OCI-LY3 (cell line): ENCODE measurements at regions not wholly inside any gene's neighbourhood (a gene's known extent, or its start where the extent isn't known, plus 50 kb on each side); places are given as distances from the start of the nearest gene placed in this dataset.

ENCODE experiments used
- CTCF ChIP-seq: fragments of 200-600, 300-600 bp; sonication (generic); IDR thresholded peaks from 2 replicates; pipeline ENCODE4 v1.5.1; 2014; ENCODE audit warnings: antibody characterized with exemption, low read length, low read depth
- EZH2phosphoT487 ChIP-seq: fragments of 200-600 bp; shearing (Covaris generic); IDR thresholded peaks from 2 replicates; pipeline ENCODE4 v1.6.1; 2018; ENCODE audit warnings: antibody characterized with exemption, mixed run types, low read depth

GRCh38 chr4:138724530-138724929 lies 291.1 kb upstream of the NOCT start:
- TF ChIP-seq CTCF, result no peak
- TF ChIP-seq EZH2phosphoT487, result no peak
